ENCODE measurements at regions not wholly inside any gene's neighbourhood (a gene's known extent, or its start where the extent isn't known, plus 50 kb on each side); places are given as distances from the start of the nearest gene placed in this dataset.
A peak's percentile ranks its signal among the peaks of the same experiment; 100 is the strongest.

- no peak for DNase-seq (ENCODE audit: low read depth, low spot score)
Observed at GRCh38 chr9:82492274-82492673, 503.7 kb downstream of the SPATA31D1 start.

DNA sequence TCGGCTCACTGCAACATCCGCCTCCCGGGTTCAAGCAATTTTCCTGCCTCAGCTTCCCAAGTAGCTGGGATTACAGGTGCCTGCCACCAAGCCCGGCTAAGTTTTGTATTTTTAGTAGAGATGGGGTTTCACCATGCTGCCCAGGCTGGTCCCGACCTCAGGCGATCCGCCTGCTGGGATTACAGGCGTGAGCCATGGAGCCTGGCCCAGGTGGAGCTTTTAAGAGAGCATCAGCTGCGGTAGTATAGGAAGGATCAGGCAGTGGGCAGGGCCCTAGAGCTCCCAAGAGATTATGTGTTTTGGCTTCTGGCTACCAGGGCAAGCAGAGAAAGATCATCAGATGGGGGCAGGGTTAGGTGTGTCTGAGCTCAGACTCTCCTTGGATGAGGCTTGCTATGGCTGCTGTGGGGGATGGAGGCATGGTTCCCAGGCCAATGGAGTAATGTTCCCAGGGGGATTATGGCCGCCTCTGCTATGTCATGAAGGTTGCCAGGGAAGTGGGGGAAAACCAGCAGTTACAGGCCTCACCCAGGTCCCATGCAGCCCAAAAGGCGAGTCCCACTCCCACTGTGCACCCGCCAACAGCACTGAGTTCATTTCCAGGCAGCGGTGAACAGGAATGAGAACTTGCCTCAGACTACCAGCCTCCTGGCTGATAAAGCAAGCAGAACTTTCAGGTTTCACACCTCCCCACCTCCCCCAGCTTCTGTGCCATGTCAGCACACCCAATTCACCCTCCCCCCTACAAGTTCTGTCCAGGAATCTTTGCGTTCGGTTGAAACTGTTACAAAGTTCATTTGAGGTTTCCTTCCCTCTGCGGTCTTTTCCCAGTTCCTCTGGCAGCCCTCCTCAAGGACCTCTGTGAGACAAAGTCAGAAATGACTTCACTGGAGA, 507.6 kb downstream of the SPATA31D1 start:
- no peak for DNase-seq (ENCODE audit: low read depth, low spot score)

DNA sequence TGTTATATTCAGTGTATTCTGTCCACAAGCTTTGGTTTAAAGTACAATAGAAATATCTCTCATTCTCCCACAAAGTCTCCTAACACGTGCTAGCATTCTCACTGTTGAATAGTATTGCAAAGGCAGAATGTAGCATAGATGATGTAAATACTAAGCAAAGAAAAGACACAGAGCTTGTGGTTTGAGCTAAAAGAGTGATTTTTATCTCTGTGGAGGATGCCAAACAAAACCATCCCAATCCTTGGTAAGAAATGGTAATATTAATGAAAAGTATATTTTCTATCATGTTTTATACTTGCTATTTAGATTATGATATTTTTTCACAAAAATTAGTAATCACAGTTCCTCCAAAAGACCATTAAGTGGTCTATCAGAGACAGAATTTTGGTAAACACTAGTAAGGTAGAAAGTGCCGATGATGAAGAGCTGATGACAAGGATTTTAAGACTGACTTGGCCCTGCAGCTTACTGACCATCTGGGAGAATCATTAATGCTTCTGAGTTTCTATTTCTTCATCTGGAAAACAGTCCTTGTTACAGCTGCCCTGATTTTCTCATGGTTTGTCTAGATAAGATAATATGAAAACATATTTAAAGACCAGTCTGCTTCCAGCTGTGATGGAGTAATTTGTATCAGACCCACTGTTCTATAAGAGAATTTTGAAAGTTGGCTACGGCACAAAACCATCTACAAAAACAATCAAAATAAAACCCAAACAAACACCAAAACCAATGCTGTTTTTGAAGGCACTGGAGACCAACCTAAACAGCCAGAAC, 510.2 kb downstream of the SPATA31D1 start:
- peak; percentile 58 for DNase-seq (ENCODE audit: low read depth, low spot score)

DNA sequence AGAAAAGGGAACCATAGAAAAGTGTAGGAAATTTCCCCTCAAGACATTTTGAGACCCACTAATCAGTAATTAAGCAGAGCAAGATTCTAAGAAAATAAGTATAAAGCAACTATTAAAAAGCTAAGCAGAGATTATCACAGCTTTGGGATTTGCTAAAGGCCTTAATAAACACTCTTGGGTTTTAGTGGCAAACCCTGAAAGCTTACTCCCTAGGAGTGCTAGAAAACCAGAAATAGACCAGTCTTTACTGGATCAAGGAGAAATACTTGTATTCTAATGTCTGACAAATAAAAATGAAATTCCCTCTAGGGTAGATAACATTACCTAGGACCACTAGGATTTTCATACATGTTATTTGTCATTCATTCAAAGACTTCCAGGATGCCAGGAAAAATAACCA, 510.8 kb downstream of the SPATA31D1 start:
- no peak for DNase-seq (ENCODE audit: low read depth, low spot score)

DNA sequence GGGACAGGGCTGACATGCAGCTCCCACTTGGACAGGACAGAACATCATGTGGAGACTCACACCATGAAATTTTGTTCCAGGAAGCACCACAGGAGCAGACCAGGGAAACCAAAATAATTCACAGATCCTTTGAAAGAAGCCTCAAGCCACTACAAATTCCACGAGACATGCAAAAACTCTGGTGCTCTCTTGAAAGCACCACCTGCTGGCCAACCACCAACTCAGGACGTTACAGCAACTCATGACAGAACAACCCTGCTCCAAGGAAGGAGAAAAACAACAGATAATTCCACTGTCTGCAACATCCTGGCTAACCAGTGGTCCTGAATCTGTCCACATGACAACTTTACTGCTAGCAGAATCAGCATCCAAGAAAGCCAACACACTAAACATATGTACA, 516.0 kb downstream of the SPATA31D1 start:
- DNase-seq (ENCODE audit: low read depth, low spot score) = no peak

DNA sequence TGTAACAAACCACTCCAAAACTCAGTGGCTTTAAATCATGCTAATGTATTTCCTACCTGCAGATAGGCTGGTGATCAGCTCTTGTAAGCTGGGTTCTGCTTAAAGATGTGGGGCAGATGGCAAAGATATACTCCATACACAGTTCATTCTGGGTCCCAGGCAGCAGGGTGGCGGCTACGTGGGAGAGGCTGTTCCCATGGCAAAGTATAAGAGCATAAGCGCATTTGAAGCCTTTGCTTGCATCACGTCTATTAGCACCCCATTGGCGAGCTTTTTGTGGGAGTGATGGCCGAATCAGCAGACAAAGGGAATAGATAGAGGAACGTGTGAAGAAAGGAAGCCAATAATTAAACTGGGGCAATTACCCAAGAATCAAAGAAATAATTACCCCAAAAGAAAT, 523.1 kb downstream of the SPATA31D1 start:
- DNase-seq (ENCODE audit: low read depth, low spot score) = no peak

- DNase-seq (ENCODE audit: low read depth, low spot score) = no peak
Observed at GRCh38 chr9:82512728-82513127, 524.2 kb downstream of the SPATA31D1 start.

GRCh38 chr9:82513242-82513751, 524.7 kb downstream of the SPATA31D1 start:
- no peak for DNase-seq (ENCODE audit: low read depth, low spot score)

DNA sequence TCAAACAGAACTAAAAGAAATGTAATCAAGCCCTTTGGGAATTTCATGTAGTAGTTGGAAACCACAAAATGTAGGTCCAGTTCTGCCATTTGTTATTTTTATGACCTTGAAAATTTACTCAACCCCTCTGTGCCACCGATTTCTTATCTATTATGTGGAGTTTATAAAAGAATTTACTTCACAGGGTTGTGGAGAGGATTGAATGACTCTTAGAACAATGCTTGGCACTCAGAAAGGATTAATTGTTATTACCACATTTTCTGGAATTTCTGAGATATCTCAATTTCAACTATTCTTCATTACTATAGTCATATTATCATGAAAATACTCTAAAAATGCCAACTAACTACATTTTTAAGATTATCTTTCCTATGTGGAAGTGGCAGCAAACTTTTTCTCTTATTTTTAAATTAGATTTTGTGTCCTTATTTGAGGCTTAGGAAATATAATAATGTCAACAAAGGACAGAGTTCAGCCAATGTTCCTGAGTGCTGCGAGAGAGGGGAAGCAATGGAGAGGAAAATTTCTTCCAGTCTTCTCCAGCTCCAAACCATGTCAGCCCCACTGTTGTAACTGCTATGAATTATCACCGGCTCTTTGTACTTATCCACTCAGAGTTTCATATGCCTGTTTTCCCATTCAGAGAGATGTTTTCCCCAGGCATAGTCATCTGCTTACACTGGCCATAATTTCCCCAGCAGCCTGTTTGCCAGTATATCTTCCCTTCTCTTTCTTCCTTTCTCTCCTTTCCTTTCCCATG, 525.6 kb downstream of the SPATA31D1 start:
- no peak for DNase-seq (ENCODE audit: low read depth, low spot score)

DNA sequence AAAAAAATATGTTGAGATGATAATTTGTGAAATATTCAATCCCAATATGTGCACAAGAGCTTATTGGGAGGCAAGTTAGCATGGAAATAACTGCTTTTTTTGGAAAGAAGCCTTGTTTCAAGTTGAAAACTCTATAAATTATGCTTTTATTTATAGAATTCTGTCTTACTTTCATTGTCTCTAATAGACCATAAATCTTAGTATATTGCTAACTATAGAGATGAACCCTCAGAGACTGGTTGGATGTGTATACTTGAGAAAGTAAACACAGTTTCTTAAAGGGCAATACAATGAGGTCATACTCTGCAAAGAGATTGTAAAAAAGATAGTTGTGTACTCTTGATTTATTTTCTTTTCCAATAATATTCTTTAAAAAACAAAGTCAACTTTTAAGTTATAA, 530.3 kb downstream of the SPATA31D1 start:
- DNase-seq (ENCODE audit: low read depth, low spot score) = no peak

- no peak for DNase-seq (ENCODE audit: low read depth, low spot score)
Observed at GRCh38 chr9:82519332-82519731, 530.8 kb downstream of the SPATA31D1 start.

DNA sequence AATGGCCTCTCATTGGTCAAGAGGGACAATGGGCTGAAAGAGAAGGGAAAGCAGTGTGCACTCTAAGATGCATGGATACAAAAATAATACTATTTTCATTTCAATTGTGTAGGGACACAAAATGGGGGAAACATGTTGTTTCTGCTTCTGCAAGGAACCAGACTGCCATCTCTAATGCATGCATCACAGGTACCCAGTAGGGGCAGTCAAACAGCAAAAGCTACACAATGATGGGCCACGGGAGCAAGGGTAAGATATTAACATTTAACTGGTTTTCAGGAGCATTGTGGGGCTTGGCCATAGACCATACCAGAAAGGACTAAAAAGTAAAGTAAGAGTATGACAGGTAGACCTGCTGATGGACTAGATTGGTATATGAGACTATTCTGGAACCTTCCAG, 535.8 kb downstream of the SPATA31D1 start:
- DNase-seq (ENCODE audit: low read depth, low spot score) = no peak

DNA sequence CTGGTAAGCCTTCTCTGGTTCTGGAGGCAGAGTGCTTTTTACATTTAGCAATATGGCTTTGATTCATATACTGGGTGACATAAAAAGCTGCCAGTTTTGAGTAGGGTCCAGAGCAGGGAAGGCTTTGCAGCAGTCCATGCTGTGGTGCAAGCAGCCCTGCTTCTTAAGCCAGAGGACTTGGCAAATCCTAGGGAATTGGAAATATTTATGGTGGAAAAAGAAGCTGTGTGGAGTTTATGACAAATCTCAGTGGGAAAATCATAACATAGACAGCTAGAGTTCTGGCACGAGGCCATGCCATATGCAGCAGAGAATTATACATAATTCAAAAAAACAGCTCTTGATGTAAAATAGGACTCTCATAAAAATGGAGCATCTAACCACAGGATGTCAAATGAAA, 536.4 kb downstream of the RASEF start:
- no peak for DNase-seq (ENCODE audit: low read depth, low spot score)

DNA sequence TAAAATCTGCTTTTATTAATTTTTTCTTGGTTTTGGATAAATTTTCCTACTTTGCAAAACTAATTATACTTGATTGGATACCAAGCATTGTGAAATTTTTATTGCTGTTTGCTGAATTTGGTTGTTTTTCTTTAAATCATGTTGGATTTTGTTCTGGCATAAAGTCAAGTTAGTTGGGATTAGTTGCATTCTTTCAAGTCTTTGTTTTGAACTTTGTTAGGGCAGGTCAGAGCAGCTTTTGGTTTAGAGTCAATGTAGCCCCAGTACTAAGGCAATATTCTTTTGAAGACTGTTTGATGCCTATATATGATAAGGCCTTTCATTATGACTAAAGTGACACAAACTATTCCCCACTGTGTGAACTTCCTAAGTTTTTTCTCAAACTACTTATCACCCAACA, 531.1 kb downstream of the RASEF start:
- no peak for DNase-seq (ENCODE audit: low read depth, low spot score)

- DNase-seq (ENCODE audit: low read depth, low spot score) = no peak
Observed at GRCh38 chr9:82532504-82533180, 530.3 kb downstream of the RASEF start.

- no peak for DNase-seq (ENCODE audit: low read depth, low spot score)
Observed at GRCh38 chr9:82535432-82535998, 527.4 kb downstream of the RASEF start.

GRCh38 chr9:82538634-82539033, 524.3 kb downstream of the RASEF start:
- DNase-seq (ENCODE audit: low read depth, low spot score) = no peak

DNA sequence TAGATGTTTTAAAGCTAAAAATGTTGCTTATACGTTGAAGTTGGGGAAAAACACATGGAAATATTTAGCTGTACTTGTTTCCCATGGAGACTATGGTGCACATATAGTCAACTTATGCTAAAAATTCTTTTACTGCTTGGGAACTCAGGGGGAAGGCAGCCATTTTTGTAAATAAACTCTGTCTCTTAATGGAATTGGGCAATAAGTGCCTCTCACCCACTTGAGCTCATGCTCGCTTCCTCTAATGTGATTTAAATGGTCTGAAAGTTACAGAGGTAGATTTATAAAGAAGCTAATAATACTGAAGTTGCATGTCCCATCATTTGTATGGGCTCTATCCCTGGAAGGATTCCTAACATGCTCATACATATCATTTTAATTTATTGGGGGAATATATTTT, 523.8 kb downstream of the RASEF start:
- DNase-seq (ENCODE audit: low read depth, low spot score) = no peak

DNA sequence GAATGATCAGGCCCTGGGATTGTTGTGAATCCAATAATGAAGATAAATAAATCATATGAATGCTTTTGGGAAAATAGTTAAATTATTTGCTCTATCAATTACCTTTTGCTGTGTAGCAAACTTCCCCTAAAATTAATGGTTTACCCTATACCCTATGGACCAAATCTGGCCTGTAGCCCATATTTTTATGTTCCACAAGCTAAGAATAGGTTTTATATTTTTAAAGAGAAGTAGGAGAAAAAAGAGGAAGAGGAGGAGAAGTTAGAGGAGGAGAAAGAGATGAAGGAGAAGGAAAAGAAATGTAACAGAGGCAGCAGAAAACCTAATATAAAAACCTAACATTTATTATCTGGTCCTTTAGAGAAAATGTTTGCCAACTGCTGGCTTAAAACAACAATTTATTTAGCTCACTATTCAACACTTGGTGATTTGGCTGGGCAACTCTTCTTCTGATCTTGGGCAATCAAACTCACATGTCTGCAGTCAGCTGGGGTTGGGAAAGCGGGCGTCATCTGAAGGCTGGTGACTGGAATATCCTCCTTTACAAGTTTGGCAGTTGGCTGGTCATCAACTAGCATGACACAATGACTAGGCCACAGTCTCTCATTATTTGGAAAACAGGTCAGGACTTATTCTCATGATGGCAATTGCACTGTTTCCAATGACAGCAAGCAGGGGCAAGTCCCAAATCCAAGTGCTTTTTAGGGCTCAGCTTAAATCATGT, 522.9 kb downstream of the RASEF start:
- no peak for DNase-seq (ENCODE audit: low read depth, low spot score)

DNA sequence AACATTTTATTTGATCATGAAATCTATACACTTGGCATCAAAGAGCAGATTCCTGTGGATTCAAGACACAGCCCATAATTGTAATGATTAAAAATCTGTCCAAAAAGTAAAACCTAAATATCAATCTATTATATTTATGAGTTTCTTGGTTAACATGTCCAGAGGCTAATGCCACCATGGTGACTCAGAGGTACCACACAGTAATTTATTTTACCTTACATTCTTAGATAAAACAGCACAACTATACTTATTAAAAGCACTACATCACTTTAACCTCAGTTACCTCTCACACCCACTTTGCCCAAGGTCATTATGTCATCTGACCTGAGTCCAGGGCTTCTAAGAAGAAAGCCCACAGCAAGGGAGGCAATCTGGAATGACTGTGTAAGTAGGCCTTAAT, 519.2 kb downstream of the RASEF start:
- DNase-seq (ENCODE audit: low read depth, low spot score) = no peak
